ENCODE measurements at regions not wholly inside any gene's neighbourhood (a gene's known extent, or its start where the extent isn't known, plus 50 kb on each side); places are given as distances from the start of the nearest gene placed in this dataset.

DNA sequence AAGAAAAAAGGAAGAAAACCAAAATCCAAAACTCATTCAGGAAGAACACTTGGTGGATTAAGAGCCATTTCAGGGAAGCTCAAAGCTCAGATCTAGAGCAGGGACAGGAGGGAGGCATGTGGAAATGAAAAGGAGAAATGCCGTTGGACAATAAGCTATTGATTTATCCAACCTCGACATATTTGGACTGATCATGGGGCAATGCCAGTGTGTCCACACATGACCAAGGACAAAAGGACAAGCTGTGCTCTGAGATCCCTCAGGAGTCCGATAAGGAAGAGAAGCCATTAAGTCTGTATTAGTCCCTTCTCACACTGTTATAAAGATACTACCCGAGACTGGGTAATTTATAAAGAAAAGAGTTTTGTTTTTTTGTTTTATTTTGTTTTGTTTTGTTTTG, 684.0 kb upstream of the CELF2 start:
- Histone ChIP-seq H3K9me1 (ENCODE audit: insufficient read depth, low read length) (no peaks in the 10 kb centered on the region), H2BK20ac (ENCODE audit: low read depth, low read length) (no peak overlapping the region), H3K14ac (replicated peaks; ENCODE audit: low read depth, low read length) (no peak overlapping the region), H3K36me3 (ENCODE audit: control insufficient read depth, insufficient read depth, low read length) (no peaks in the 10 kb centered on the region), H2AK9ac (replicated peaks; ENCODE audit: low read depth, low read length, poor library complexity) (no peak overlapping the region), H3K4me2 (ENCODE audit: low read depth, low read length) (no peak overlapping the region), H4K8ac (ENCODE audit: low read depth in 2 of 2, low read length in 2 of 2) (no peak overlapping the region), H3K4me3 (ENCODE audit: insufficient read depth, low read depth, low read length) (no peak overlapping the region), H2BK120ac (ENCODE audit: low read depth, low read length) (no peak overlapping the region), H4K20me1 (ENCODE audit: insufficient read depth, low read length) (no peaks in the 10 kb centered on the region), H4K91ac (ENCODE audit: insufficient read depth, low read depth, low read length) (no peak overlapping the region), H2AK5ac (ENCODE audit: low read depth, low read length) (no peak overlapping the region), H3K27me3 (ENCODE audit: control insufficient read depth, insufficient read depth, low read length) (no peaks in the 10 kb centered on the region), H4K5ac (ENCODE audit: low read depth, low read length) (no peak overlapping the region), H3K4ac (ENCODE audit: low read depth, low read length) (no peak overlapping the region), H3K79me1 (ENCODE audit: low read depth in 1 of 2, low read length in 2 of 2) (no peaks in the 10 kb centered on the region), H3K4me1 (ENCODE audit: control insufficient read depth, insufficient read depth, low read length) (no peaks in the 10 kb centered on the region), H3K9me3 (ENCODE audit: control insufficient read depth, insufficient read depth, low read length) (no peaks in the 10 kb centered on the region), H3K27ac (ENCODE audit: insufficient read depth, low read length) (no peak overlapping the region), H3K56ac (ENCODE audit: extremely low read depth, insufficient read depth, low read length) (no peak overlapping the region), H3K23ac (ENCODE audit: low read depth, low read length) (no peak overlapping the region), H3K18ac (ENCODE audit: low read depth, low read length) (no peak overlapping the region), H2BK15ac (ENCODE audit: low read depth, low read length) (no peak overlapping the region), H2BK5ac (ENCODE audit: low read depth, low read length, poor library complexity, severe bottlenecking) (no peak overlapping the region), H2AFZ (replicated peaks; ENCODE audit: low read length, poor library complexity) (no peak overlapping the region), H3K9ac (ENCODE audit: low read depth, low read length) (no peak overlapping the region)
- whole genome bisulfite sequencing, 2 experiments (ENCODE audit: extremely low coverage in 2 of 2, insufficient read length in 1 of 2): 100% methylated on average over 1 of the region's 4 CpGs; no CpG with 5 or more reads in 1 of the 2 experiments
- TF ChIP-seq MAFK (IDR thresholded peaks at IDR 0.05; ENCODE audit: low read depth, low read length) (no peak), RCOR1 (IDR thresholded peaks at IDR 0.05; ENCODE audit: insufficient replicate concordance, low read length) (no peak), SMC3 (IDR thresholded peaks at IDR 0.05; ENCODE audit: low read depth, low read length) (no peak), RFX5 (IDR thresholded peaks at IDR 0.05; ENCODE audit: low read depth, low read length) (no peak), FOS (IDR thresholded peaks at IDR 0.05; ENCODE audit: low read depth, low read length) (no peak), RAD21 (IDR thresholded peaks at IDR 0.05; ENCODE audit: low read length) (no peak), POLR2A (IDR thresholded peaks at IDR 0.05; ENCODE audit: low read depth, low read length) (no peak), NFE2L2 (IDR thresholded peaks at IDR 0.05; ENCODE audit: low read depth, low read length) (no peak), MAZ (IDR thresholded peaks at IDR 0.05; ENCODE audit: borderline replicate concordance, low read depth, low read length) (no peak), CHD1 (IDR thresholded peaks at IDR 0.05; ENCODE audit: low read depth, low read length) (no peak), BHLHE40 (IDR thresholded peaks at IDR 0.05; ENCODE audit: low read depth, low read length) (no peak), MXI1 (IDR thresholded peaks at IDR 0.05; ENCODE audit: borderline replicate concordance, low read depth, low read length) (no peak), CEBPB (IDR thresholded peaks at IDR 0.05; ENCODE audit: low read depth, low read length) (no peak)
- TF ChIP-seq, protein P1, sequence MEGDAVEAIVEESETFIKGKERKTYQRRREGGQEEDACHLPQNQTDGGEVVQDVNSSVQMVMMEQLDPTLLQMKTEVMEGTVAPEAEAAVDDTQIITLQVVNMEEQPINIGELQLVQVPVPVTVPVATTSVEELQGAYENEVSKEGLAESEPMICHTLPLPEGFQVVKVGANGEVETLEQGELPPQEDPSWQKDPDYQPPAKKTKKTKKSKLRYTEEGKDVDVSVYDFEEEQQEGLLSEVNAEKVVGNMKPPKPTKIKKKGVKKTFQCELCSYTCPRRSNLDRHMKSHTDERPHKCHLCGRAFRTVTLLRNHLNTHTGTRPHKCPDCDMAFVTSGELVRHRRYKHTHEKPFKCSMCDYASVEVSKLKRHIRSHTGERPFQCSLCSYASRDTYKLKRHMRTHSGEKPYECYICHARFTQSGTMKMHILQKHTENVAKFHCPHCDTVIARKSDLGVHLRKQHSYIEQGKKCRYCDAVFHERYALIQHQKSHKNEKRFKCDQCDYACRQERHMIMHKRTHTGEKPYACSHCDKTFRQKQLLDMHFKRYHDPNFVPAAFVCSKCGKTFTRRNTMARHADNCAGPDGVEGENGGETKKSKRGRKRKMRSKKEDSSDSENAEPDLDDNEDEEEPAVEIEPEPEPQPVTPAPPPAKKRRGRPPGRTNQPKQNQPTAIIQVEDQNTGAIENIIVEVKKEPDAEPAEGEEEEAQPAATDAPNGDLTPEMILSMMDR (conservative IDR thresholded peaks at IDR 0.05; ENCODE audit: low read depth, low read length): no peak
- TF ChIP-seq, protein P2, sequence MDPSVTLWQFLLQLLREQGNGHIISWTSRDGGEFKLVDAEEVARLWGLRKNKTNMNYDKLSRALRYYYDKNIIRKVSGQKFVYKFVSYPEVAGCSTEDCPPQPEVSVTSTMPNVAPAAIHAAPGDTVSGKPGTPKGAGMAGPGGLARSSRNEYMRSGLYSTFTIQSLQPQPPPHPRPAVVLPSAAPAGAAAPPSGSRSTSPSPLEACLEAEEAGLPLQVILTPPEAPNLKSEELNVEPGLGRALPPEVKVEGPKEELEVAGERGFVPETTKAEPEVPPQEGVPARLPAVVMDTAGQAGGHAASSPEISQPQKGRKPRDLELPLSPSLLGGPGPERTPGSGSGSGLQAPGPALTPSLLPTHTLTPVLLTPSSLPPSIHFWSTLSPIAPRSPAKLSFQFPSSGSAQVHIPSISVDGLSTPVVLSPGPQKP (IDR thresholded peaks at IDR 0.05; ENCODE audit: borderline replicate concordance, low read depth, low read length): no peak
- TF ChIP-seq, protein P3, sequence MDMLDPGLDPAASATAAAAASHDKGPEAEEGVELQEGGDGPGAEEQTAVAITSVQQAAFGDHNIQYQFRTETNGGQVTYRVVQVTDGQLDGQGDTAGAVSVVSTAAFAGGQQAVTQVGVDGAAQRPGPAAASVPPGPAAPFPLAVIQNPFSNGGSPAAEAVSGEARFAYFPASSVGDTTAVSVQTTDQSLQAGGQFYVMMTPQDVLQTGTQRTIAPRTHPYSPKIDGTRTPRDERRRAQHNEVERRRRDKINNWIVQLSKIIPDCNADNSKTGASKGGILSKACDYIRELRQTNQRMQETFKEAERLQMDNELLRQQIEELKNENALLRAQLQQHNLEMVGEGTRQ (IDR thresholded peaks at IDR 0.05; ENCODE audit: low read depth, low read length): no peak
- no peak for DNase-seq
- no TSS peak for BruUV-seq (replicated peaks)
- in situ Hi-C loops (cut with MboI; ENCODE audit: low sequenced_read_pairs): no loop called here
- dilution Hi-C loops (cut with HindIII; ENCODE audit: low sequenced_read_pairs, unreplicated experiment): no loop called here
- intact Hi-C loops (cut with micrococcal nuclease): loop anchor here (10.0 kb wide), 1 partner anchor 1821 kb away; no protein-coding TSS in a partner anchor
- ChIA-PET POLR2A (ENCODE audit: unreplicated experiment) (no interaction called here), CTCF (interaction anchor here (1.0 kb wide), 1 partner anchor 43 kb away, joined by 3 read pairs; no protein-coding TSS in a partner anchor)
- no peak for ATAC-seq (ENCODE audit: low read depth)

Data from IMR-90 (cell line).